ENCODE measurements at regions not wholly inside any gene's neighbourhood (a gene's known extent, or its start where the extent isn't known, plus 50 kb on each side); places are given as distances from the start of the nearest gene placed in this dataset.
"Not testable (repeated sequence)": the region's sequence is repeated elsewhere in the genome, so short reads cannot be mapped to it uniquely, and the experiment has no call there.

DNA sequence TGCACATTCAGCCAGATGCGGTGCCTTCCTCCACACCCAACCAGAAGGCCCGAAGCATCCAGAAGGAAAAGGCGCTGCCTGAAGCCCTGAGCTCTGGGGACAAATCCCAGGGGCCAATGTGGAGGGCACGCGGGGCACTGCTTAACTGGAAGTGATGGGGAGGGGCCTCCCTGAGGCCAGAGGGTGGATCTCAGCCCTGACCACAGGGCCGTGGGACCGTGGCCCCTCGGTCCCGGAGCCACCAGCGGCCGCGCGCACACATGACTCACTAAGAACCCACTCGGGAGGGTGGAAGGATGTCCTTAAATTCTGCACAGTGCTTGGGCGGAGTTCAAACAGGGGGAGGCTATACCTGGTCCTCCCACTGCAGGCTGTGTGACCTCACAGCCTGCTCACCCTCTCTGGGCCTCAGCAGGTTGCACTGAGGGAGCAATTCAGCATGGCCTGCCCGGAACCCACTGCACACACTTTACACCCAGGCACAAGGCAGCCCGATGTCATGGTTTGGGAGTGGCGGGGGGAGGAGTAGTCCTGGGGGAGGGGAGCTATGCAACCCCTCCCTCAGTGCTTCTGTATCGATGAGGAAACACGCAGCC lies 89.5 kb downstream of the RFLNA start:
- no peak for DNase-seq (ENCODE audit: low read depth)

DNA sequence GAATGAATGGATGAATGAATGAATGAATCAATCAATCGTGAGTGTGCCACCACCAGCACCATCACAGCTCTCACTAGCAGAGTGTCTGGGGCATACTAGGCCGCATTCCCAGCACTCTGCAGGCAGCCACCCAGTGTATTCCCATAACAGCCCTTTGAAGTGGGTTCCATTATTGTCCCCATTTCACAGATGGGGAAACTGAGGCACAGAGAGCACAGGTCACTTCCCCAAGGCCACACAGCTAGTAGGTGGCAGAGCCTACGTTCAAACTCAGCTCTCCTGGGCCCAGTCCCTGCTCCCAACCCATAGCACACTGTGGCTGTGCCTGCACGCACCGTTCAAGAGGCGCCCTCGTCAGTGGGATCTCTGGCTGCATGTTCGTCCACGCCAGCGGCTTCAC lies 88.1 kb downstream of the RFLNA start:
- DNase-seq (ENCODE audit: low read depth): no peak

DNA sequence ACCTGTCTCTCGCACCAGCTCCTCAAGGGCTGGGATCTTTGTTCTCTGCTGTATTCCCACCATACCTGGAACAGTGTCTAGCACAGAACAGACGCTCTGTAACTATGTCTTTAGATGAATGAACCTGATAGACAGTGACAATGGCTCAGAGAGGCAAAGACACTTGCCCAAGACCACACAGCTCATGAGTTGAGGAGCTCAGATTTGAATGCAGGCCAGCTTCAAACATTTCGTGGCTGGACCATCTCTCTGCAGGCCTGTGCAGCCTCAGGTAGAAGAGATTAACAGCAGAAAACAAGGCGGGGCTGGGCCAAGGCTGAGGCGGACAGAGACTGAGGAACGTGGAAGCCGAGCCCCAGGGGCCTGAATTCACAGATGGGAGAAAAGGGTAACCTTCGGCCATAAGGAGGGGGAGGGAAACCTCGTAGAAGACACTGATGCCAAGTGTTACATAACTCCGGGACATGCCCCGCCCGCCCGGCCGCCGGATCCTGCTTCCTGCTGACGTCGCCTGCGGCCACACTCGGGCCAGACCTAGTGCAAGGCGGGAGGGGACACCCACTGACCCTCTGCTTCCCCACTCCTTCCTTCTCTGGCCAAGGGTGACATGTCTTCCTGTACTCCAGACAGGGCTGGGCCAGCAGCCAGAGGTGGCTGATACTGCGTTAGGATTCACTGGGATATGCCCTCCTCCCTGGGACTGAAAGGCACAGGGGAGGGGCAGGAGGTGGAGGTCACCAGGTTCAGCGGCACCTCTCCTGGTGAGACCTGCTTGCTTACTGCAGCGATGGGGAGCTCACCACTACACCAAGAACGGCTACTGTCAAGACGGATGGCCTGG lies 86.8 kb downstream of the RFLNA start:
- DNase-seq (ENCODE audit: low read depth): no peak

DNA sequence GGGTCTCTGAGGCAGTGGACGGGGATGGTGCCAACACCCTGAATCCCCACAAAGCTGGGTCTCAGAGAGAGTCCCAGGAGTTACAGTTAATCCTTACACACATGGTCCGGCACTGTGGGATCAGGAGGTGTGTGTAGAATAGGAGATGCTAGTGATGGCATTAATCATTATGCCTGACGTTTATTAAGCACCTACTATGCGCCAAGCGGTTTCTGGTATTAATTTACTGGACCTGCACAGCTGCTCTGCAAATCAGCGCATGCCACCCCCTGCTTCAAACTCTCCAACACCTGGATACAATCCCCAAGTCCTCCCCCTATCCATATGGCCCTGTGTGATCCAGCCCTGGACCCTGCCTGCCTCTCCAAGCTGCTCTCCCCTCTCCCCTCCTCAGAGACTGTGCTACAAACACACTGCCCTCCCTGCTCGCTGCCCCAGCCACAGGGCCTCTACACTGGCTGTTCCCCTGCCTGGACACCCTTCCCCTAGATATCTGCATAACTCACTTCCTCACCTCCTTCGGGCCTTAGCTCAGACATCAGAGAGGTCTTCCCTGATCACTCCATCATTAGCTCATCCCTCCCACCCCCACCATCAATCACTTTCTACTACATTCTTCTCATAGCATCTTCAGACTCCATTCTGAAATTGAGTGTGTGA lies 86.0 kb downstream of the RFLNA start:
- no peak for DNase-seq (ENCODE audit: low read depth)

DNA sequence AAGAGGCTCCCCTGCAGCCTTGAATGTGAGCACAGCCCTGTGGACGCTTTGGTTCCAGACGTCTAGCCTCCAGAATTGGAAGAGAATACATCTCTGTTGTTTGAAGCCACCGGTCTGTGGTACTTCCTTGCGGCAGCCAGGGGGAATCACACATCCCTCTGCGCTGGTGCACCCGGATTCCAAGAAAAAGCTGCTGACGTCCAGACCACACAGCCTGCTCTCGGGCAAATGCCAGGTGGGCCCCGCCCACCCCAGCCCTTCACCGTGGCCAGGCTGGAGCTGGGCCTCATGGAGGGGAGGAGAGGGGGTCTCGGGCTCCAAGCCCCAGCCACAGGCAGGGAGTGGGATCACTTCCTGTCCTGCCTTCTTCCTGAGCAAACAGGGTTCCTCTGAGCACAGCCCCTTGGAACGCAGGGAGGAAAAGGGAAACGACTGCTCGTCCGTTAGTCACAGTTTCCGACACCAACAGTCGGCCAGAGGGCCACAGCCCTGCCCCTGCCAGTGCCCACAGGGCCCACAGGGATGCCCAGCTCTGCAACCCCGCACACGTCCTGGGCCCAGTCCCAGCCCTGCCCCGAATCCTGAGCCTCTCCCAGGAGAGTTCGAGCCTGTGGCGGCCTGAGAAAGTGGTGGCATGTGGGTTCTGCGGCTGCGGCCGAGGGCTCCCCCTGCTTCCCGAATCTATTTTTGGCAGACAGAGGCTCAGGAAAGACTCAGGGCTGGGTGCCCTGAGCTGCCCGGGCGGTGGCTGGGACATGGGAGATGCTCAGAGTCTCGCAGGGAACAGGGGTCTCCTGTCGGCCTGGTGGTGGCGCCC lies 85.3 kb downstream of the RFLNA start:
- no peak for DNase-seq (ENCODE audit: low read depth)

DNA sequence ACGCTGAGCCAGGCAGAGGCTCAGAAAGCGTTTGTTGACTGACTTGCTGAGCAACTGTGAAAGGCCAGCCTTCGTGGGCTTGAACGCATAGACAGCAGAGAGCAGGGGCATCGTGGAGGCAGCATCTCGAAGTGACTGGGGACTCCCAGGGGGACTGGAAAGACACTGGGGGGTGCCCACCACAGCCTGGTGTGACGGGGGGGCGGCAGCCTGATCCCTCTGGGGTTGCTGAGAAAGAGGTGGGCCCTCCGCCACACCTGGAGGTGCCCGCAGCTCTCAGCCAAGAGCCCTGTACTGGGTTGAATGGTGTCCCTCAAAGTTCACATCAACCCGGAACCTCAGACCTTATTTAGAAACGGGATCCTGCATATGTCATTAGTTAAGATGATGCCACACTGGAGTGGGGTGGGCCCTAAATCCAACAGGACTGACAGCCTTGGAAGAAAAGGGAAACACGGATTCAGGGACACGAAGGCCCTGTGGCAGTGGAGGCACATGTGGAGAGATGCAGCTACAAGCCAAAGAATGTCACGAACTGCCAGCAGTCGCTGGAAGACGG lies 84.6 kb downstream of the RFLNA start:
- no peak for DNase-seq (ENCODE audit: low read depth)

DNA sequence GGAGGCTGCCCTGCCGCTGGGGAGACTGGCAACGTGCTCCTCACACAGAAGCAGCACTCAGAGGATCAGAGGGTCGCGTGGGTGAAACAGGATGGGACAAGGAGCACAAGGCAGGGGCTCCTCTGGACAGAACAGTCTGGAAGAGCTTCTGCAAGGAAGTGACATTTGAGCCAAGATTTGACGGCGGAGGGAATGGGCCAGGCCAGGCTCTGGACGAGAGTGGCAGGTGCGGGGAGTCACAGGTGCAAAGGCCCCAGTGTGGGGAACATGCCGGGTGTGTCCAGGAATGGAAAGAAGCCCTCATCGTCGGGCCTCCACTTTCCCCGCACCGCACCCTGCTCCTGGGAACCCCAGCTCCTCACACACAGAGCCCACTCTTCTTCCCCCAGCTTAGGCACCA lies 84.0 kb downstream of the RFLNA start:
- no peak for DNase-seq (ENCODE audit: low read depth)

DNA sequence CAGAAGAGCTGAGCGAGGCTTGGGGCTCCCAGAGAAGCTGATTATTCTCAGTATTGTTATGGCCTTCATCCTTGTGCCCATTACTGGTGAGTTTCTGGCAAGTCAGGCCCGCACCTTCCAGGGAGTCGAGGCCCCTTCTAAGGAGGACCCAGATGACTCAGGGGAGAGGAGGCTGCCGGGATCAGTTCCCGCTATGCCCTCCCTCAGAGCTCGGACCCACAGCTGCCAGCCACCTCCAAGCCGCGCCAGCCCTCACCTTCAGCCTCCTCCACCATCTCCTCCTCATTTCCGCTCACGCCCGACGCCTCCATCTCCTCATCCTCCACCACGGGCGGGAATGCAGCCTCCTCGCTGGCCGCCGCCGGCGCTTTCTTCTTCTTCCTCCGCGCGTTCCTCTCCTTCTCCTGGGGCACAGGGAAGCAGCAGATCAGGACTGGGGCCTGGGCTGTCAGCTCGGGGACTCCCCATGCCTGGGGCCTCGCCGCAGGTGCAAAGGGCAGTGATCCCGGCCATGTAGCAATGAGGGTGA lies 83.2 kb downstream of the RFLNA start:
- DNase-seq (ENCODE audit: low read depth): no peak

DNA sequence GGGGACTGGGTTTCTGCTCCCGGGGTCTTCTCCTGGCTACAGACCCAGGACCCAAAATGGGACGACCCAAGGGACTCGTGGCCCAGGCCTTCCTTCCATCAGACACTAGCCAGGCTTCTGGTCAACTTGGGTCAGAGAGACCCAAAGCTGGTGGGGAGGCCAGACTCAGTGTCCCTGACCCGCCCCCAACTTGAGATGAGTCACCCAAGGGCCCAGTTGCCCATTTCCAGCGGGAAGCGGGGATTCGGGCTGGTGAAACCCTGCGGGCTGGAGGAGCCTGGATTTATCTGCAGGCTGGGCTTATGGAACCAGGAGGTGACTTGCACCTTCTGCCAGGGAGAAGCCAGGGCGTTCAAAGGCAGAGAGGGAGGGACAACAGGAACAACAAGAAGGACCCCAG lies 81.5 kb downstream of the RFLNA start:
- DNase-seq (ENCODE audit: low read depth): no peak

DNA sequence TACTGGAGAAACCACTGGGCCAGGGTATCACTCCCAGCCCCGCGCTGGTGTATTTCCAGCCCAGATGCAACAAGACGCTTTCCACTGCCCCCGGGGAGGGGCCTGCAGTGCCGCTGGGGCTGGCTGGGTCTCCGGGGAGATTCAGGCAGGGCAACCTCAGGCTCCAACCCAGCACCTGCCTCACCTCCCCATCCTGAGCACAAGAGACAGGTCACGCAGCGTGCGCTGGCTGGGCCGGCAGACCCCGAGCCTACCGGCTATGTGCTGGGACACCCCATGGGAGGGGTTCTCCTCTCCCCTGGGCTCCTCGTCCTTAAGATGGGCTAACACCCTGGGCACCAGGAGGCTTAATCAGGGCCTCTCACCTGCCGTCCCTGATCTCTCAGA lies 80.9 kb downstream of the RFLNA start:
- DNase-seq (ENCODE audit: low read depth): no peak

DNA sequence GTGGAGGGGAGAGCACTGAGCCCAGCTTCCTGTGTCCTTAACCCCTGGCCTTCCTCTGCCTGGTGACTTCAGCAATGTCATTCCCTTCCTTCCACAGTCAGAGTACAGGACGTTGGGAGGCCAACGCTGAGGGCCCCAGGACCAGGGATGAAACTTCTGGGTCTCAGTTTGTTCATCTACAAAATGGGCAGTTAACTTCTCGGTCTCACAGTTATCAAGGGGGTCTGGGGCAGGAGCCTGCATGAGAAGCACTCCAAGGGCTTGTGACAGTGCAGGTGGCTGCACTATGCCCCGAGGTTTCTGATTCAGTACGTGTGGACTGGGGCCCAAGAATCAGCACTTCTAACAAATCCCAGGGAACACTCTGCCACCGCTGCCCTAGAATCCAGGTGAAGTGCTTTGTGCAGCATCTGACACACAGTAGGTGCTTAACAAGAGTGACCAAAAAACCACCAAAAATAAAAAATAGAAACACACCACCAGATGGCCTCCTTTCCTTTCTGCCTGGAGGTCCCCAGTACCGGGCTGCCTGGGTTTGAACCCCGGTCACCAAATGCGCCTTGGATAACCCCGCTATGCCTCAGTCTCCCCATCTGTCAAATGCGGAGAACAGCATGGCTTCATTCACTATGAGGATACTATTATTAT lies 80.4 kb downstream of the RFLNA start:
- no peak for DNase-seq (ENCODE audit: low read depth)

DNA sequence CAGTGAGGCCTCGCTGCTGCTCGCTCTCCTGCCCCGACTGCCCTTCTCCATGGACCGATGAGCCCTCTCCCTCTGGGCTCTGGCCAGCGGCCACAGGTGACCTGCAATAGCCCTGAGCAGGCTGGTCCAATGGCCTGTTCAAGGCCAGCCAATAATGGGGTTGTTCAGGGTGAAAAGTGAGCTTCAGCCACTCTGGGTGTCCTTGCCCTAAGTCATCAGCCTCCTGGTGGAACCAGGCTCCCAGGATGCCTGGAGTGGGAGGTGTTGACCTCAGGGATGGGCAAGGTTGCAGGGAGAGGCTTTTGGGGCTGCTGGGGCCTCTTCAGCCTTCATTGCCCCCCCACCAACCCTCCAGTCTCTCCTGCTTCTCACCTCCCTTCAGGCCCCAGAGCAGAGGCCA lies 79.7 kb downstream of the RFLNA start:
- no peak for DNase-seq (ENCODE audit: low read depth)

DNA sequence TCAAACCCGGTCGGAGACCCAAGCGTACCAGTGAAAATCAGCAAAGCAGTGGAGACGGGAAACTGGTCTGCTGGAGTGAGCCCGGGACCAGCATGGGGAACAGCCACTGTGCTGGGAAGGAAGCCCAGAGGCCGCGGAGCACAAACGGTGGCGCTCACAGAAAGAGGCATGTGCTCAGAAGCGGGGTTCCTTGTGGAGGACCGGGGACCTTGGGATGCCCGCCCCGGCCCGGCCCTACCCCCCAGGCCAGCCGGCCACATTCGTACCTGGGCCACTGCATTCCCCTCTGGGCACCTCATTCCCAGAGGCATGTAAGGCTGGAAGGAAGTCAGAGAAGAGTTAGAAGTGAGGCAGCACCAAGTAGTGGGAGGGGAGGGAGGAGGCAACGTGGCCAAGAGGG lies 79.3 kb downstream of the RFLNA start:
- DNase-seq (ENCODE audit: low read depth): no peak

DNA sequence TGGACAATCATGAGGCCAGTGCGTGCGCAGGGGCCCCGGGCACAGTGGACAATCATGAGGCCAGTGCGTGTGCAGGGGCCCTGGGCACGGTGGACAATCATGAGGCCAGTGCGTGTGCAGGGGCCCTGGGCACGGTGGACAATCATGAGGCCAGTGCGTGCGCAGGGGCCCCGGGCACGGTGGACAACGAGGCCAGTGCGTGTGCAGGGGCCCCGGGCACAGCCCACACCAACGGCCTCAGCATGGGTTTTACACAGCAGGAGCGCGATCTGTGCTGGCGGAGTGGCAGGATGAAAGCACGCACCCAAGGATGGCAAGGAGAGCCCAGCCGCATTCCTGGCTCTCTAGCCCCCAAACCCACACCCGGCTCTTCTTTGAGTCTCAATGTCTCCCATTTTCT lies 78.8 kb downstream of the RFLNA start:
- DNase-seq (ENCODE audit: low read depth): not testable (repeated sequence)

DNA sequence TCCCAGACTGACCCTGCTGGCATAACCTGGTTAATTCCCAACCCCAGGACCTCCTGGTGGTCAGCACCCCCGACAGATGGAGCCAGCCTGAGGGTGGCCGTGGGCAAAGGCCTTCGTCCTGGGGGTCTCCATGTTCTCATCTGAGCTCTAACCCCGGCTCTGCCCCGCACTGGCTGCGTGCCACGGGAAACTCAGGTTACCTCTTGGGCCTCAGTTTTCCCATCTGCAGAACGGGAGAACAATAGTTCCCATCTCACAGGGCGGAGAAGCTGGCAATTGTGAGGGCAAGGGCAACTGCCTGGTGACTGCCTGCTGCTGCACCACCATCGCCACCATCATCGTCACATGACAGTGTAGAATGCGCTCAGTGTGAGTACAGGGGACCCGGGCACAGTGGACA lies 77.9 kb downstream of the RFLNA start:
- no peak for DNase-seq (ENCODE audit: low read depth)

DNA sequence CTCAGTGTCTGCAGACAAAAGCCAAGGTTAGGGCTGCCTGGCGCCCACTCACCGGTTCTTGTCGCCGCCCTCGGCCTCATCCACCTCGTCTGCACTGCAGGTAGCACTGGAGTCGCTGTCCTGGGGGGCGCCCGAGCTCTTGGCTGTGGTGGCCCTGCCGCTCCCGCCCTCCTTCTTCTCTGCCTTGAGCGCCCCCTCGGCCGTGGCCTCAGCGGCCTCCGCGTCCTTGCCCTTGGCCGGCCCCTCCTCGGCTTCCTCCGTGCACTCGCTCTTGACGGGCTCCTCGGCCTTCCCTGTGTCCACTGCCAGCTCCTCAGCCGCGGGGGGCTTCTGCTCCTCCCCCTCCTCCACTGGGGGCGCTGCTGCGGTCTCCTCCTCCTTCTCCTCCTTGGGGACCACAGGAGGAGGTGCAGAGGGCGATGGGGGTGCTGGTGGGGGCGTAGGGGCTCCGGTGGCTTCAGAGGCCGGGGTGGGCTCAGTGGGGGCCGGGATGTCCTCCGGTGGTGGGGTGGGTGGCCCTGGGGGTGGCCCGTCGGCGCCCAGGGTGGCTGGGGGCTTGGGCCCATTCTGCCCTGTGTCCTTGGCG lies 77.2 kb downstream of the RFLNA start:
- DNase-seq (ENCODE audit: low read depth): no peak

DNA sequence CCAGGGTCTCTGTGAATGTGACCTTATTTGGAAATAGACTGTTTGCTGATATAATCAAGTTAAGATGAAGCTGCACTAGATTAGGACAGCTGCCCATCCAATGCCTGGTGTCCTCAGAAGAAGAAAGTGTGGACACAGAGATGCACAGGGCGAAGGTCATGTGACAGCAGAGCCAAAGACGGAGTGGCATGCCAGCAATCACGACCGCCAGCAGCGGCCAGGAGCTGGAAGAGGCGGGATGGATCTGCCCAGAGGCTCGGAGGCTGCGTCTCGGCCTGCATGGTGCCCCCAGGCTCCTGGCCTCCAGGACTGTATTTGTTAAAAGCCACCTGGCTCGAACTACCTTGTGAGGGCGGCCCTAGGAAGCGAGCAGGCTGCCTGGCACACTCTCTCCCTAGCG lies 76.5 kb downstream of the RFLNA start:
- DNase-seq (ENCODE audit: low read depth): no peak

DNA sequence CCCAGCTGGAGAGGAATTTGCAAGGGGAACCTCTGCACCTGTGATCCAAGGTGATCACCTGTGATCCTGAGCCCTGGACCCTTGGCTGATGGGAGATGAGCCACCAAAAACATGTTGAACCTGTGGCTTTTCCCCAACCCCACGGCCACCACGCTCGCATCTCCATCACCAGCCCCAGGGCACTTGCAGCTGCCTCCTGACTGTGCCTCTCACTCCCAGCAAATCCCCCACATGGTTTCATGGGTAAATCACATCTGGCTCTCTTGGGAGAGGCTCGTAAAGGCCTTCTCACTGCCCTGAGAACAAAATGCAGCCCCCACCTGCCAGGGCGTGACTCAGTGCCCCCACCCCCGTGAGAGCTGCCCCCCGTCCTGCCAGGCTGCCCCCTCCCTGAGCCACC lies 76.0 kb downstream of the RFLNA start:
- DNase-seq (ENCODE audit: low read depth): no peak

DNA sequence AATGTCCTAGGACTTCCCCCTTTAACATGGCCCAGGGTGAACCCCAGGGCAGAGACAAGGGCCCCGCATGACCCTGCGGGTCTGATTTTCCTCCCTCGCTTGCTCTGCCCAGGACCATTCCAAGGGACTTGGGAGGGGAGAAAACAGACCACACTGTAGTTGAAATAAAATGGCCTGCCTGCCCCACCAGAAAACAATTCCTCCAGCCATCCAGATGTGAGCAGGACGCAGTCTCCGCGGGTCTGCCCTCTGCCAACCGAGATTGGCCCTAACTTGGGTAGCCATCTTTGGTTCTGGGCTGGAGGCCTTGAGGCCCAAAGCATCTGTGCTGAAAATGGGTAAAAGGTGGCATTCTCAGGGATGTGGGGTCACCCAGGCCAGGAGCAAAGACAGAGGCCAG lies 75.5 kb downstream of the RFLNA start:
- DNase-seq (ENCODE audit: low read depth): no peak

DNA sequence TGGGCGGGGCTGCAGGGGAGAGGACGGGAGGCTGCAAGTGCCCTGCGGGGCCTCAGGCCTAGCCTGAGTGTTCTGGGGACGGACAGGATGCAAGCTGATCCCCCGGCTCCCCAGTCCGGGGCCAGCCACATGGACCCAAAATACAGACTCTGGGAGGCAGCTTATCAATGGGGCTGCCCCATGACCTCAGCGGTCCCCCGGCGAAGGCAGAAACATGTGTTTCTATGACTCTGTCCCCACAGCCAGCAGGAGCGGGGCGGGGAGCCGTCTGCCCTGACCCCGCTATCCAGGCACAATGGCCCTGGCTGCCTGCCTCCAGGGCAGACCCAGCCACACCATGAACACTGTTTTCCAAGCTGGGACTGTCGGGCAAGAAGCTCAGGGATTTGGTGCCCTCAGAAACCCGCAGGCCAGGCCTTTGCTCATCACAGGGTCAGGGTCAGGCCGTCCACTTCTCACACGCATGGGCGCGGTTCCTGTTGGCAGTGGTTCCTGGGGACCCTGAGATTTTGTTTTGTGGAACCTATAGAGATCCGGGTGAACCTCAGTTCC lies 75.0 kb downstream of the RFLNA start:
- DNase-seq (ENCODE audit: low read depth): no peak

Data from stimulated activated CD8-positive, alpha-beta memory T cell treated with anti-CD3 and anti-CD28 coated beads, Interleukin-12 subunit alpha, Interleukin-12 subunit beta, amount 100 ng/mL, for 4 hours (primary cell).